GM12875 (cell line): ENCODE measurements at regions not wholly inside any gene's neighbourhood (a gene's known extent, or its start where the extent isn't known, plus 50 kb on each side); places are given as distances from the start of the nearest gene placed in this dataset.

Experiments used
- H3K4me3 ChIP-seq: one replicate; pipeline ENCODE4 v1.5.1; 2011; ENCODE audit warnings: low read depth, low read length, control low read depth
- CTCF ChIP-seq: IDR thresholded peaks from 2 replicates; pipeline ENCODE4 v1.5.1; 2011; ENCODE audit warnings: low read depth, mild to moderate bottlenecking, control low read depth, inconsistent platforms, low read length, moderate library complexity, borderline replicate concordance; ENCODE audit not compliant: insufficient read depth

- peak overlapping the region; percentile 75 for H3K4me3 ChIP-seq
These were observed 269.0 kb downstream of the RPS24 start for GRCh38 chr10:78302739-78302988.

GRCh38 chr10:78302989-78303854 is 269.6 kb downstream of the RPS24 start:
- peak overlapping the region; percentile 75 for H3K4me3 ChIP-seq
- TF ChIP-seq CTCF: peak; percentile 92

More at GRCh38 chr10:78302739-78302988, 269.0 kb downstream of the RPS24 start:
- TF ChIP-seq CTCF: no peak

GRCh38 chr10:78304091-78305045 is 270.7 kb downstream of the RPS24 start:
- H3K4me3 ChIP-seq: no peak overlapping the region
- TF ChIP-seq CTCF: no peak

- TF ChIP-seq CTCF: no peak
These were observed 271.6 kb downstream of the RPS24 start for GRCh38 chr10:78305311-78305710.

GRCh38 chr10:78306358-78306757 is 272.7 kb downstream of the RPS24 start:
- H3K4me3 ChIP-seq: no peak overlapping the region
- no peak for TF ChIP-seq CTCF

More at GRCh38 chr10:78305311-78305710, 271.6 kb downstream of the RPS24 start:
- H3K4me3 ChIP-seq: no peak overlapping the region

- no peak overlapping the region for H3K4me3 ChIP-seq
- TF ChIP-seq CTCF: no peak
These were observed 273.9 kb downstream of the RPS24 start for GRCh38 chr10:78307576-78307975.
